CD1c-positive myeloid dendritic cell (primary cell): ENCODE measurements at regions not wholly inside any gene's neighbourhood (a gene's known extent, or its start where the extent isn't known, plus 50 kb on each side); places are given as distances from the start of the nearest gene placed in this dataset.

Experiments
- DNase-seq: peaks from one replicate; pipeline ENCODE4 v3.0.0-alpha.2; 2016; ENCODE audit errors: extremely low spot score

- DNase-seq, result no peak
Measured at GRCh38 chr1:239786464-239786863, 305.2 kb upstream of the FMN2 start.

GRCh38 chr1:239792157-239792556, 299.5 kb upstream of the FMN2 start:
- no peak for DNase-seq

- DNase-seq, result no peak
Measured at GRCh38 chr1:239795304-239795703, 296.4 kb upstream of the FMN2 start.

GRCh38 chr1:239799617-239800016, 292.1 kb upstream of the FMN2 start:
- DNase-seq, result no peak

GRCh38 chr1:239800861-239801260, 290.8 kb upstream of the FMN2 start:
- DNase-seq, result no peak

GRCh38 chr1:239802275-239802674, 289.4 kb upstream of the FMN2 start:
- DNase-seq, result no peak

GRCh38 chr1:239803781-239804180, 287.9 kb upstream of the FMN2 start:
- no peak for DNase-seq

- DNase-seq, result no peak
Measured at GRCh38 chr1:239804266-239804665, 287.4 kb upstream of the FMN2 start.

- no peak for DNase-seq
Measured at GRCh38 chr1:239805042-239805441, 286.6 kb upstream of the FMN2 start.

- DNase-seq, result no peak
Measured at GRCh38 chr1:239805851-239806772, 285.6 kb upstream of the FMN2 start.

- no peak for DNase-seq
Measured at GRCh38 chr1:239806897-239807296, 284.8 kb upstream of the FMN2 start.

- no peak for DNase-seq
Measured at GRCh38 chr1:239807361-239807760, 284.3 kb upstream of the FMN2 start.

GRCh38 chr1:239810061-239810481, 281.6 kb upstream of the FMN2 start:
- DNase-seq, result no peak

GRCh38 chr1:239811211-239811885, 280.3 kb upstream of the FMN2 start:
- no peak for DNase-seq

GRCh38 chr1:239812580-239812979, 279.1 kb upstream of the FMN2 start:
- DNase-seq, result no peak

GRCh38 chr1:239814306-239814881, 277.3 kb upstream of the FMN2 start:
- no peak for DNase-seq

GRCh38 chr1:239815074-239815473, 276.6 kb upstream of the FMN2 start:
- DNase-seq, result no peak

- peak; percentile 18 for DNase-seq
Measured at GRCh38 chr1:239816081-239816782, 275.5 kb upstream of the FMN2 start.

- DNase-seq, result no peak
Measured at GRCh38 chr1:239817276-239817675, 274.4 kb upstream of the FMN2 start.

GRCh38 chr1:239817801-239818200, 273.9 kb upstream of the FMN2 start:
- no peak for DNase-seq

GRCh38 chr1:239819096-239819495, 272.6 kb upstream of the FMN2 start:
- no peak for DNase-seq

- no peak for DNase-seq
Measured at GRCh38 chr1:239819756-239820250, 271.9 kb upstream of the FMN2 start.
